OCI-LY3 (cell line): ENCODE measurements at regions not wholly inside any gene's neighbourhood (a gene's known extent, or its start where the extent isn't known, plus 50 kb on each side); places are given as distances from the start of the nearest gene placed in this dataset.

ENCODE experiments used
- H2AFZ ChIP-seq: fragments of 200-600, 300-600 bp; shearing (Covaris generic); 2 replicates; pipeline ENCODE4 v1.6.0; 2014; ENCODE audit warnings: antibody characterized with exemption, low read depth, low read length
- H3K27ac ChIP-seq: fragments of 200-600, 300-600 bp; sonication (generic); 2 replicates; pipeline ENCODE4 v1.5.1; 2014; ENCODE audit warnings: mild to moderate bottlenecking, low read length, moderate library complexity, mixed read lengths
- H3K27me3 ChIP-seq: fragments of 200-600, 300-600 bp; sonication (generic); 2 replicates; pipeline ENCODE4 v1.6.1; 2014; ENCODE audit warnings: low read depth, low read length, mixed read lengths
- H3K36me3 ChIP-seq: fragments of 200-600, 300-600 bp; sonication (generic); replicated peaks from 2 replicates; pipeline ENCODE3; 2014; ENCODE audit warnings: low read depth, low read length, mixed read lengths
- H3K4me1 ChIP-seq: fragments of 300-600, 200-600 bp; sonication (generic); 2 replicates; pipeline ENCODE4 v1.6.1; 2014; ENCODE audit warnings: low read length, mixed read lengths
- H3K4me2 ChIP-seq: fragments of 200-600, 300-600 bp; sonication (generic); 2 replicates; pipeline ENCODE4 v1.6.1; 2014; ENCODE audit warnings: low read length, mixed read lengths
- H3K4me3 ChIP-seq: fragments of 300-600, 200-600 bp; sonication (generic); 2 replicates; pipeline ENCODE4 v1.5.1; 2014; ENCODE audit warnings: antibody characterized with exemption, mild to moderate bottlenecking, low read length, moderate library complexity
- H3K79me2 ChIP-seq: fragments of 300-600, 200-600 bp; shearing (Covaris generic); 2 replicates; pipeline ENCODE4 v1.6.1; 2014; ENCODE audit warnings: mild to moderate bottlenecking, low read length, mixed read lengths
- H3K9ac ChIP-seq: fragments of 300-600, 200-600 bp; shearing (Covaris generic); 2 replicates; pipeline ENCODE4 v1.6.0; 2014; ENCODE audit warnings: mild to moderate bottlenecking, low read length, moderate library complexity
- H3K9me3 ChIP-seq: fragments of 200-600, 300-600 bp; shearing (Covaris generic); 2 replicates; pipeline ENCODE4 v1.6.1; 2014; ENCODE audit warnings: low read length, mixed read lengths; ENCODE audit not compliant: insufficient read depth
- H4K20me1 ChIP-seq: fragments of 200-600, 300-600 bp; sonication (generic); 2 replicates; pipeline ENCODE4 v1.6.1; 2016; ENCODE audit warnings: low read length, mixed read lengths; ENCODE audit not compliant: insufficient read depth
- CTCF ChIP-seq: fragments of 200-600, 300-600 bp; sonication (generic); IDR thresholded peaks from 2 replicates; pipeline ENCODE4 v1.5.1; 2014; ENCODE audit warnings: antibody characterized with exemption, low read length, low read depth
- EZH2phosphoT487 ChIP-seq: fragments of 200-600 bp; shearing (Covaris generic); IDR thresholded peaks from 2 replicates; pipeline ENCODE4 v1.6.1; 2018; ENCODE audit warnings: antibody characterized with exemption, mixed run types, low read depth

- Histone ChIP-seq H4K20me1 (no peaks in the 10 kb centered on the region), H3K27ac (no peak overlapping the region), H3K4me3 (no peak overlapping the region), H3K79me2 (no peaks in the 10 kb centered on the region), H3K4me2 (no peak overlapping the region), H3K4me1 (no peaks in the 10 kb centered on the region), H3K9ac (no peak overlapping the region), H2AFZ (no peak overlapping the region), H3K9me3 (no peaks in the 10 kb centered on the region), H3K27me3 (no peaks in the 10 kb centered on the region), H3K36me3 (no peaks in the 10 kb centered on the region)
- TF ChIP-seq CTCF (no peak), EZH2phosphoT487 (no peak)
Measured at GRCh38 chr4:24078347-24078962, 188.6 kb upstream of the PPARGC1A start.

GRCh38 chr4:24076811-24077210, 187.0 kb upstream of the PPARGC1A start:
- H2AFZ ChIP-seq, result no peak overlapping the region
- TF ChIP-seq EZH2phosphoT487 (no peak), CTCF (no peak)
- H3K4me1 ChIP-seq, result no peaks in the 10 kb centered on the region
- no peak overlapping the region for H3K27ac ChIP-seq
- H3K36me3 ChIP-seq, result no peaks in the 10 kb centered on the region
- H3K4me3 ChIP-seq, result no peak overlapping the region
- H3K4me2 ChIP-seq, result no peak overlapping the region
- no peaks in the 10 kb centered on the region for H3K79me2 ChIP-seq
- H3K27me3 ChIP-seq, result no peaks in the 10 kb centered on the region
- H3K9me3 ChIP-seq, result no peaks in the 10 kb centered on the region
- no peak overlapping the region for H3K9ac ChIP-seq
- H4K20me1 ChIP-seq, result no peaks in the 10 kb centered on the region

GRCh38 chr4:24073948-24074347, 184.1 kb upstream of the PPARGC1A start:
- Histone ChIP-seq H3K9me3 (no peaks in the 10 kb centered on the region), H3K27ac (no peak overlapping the region), H3K4me2 (no peak overlapping the region), H3K9ac (no peak overlapping the region), H2AFZ (no peak overlapping the region), H3K4me1 (no peaks in the 10 kb centered on the region), H3K36me3 (no peaks in the 10 kb centered on the region), H3K79me2 (no peaks in the 10 kb centered on the region), H4K20me1 (no peaks in the 10 kb centered on the region), H3K27me3 (no peaks in the 10 kb centered on the region), H3K4me3 (no peak overlapping the region)
- TF ChIP-seq EZH2phosphoT487 (no peak), CTCF (no peak)

GRCh38 chr4:24071612-24072372, 181.9 kb upstream of the PPARGC1A start:
- H3K4me3 ChIP-seq, result no peak overlapping the region
- H3K27ac ChIP-seq, result no peak overlapping the region
- H2AFZ ChIP-seq, result no peak overlapping the region
- H3K79me2 ChIP-seq, result no peaks in the 10 kb centered on the region
- no peak for TF ChIP-seq CTCF
- no peak for TF ChIP-seq EZH2phosphoT487
- no peaks in the 10 kb centered on the region for H3K4me1 ChIP-seq
- no peaks in the 10 kb centered on the region for H4K20me1 ChIP-seq
- no peak overlapping the region for H3K4me2 ChIP-seq
- H3K9ac ChIP-seq, result no peak overlapping the region
- no peaks in the 10 kb centered on the region for H3K9me3 ChIP-seq
- no peaks in the 10 kb centered on the region for H3K36me3 ChIP-seq
- no peaks in the 10 kb centered on the region for H3K27me3 ChIP-seq
